IMR-90 (cell line): ENCODE measurements at regions not wholly inside any gene's neighbourhood (a gene's known extent, or its start where the extent isn't known, plus 50 kb on each side); places are given as distances from the start of the nearest gene placed in this dataset.

Source experiments
- ATAC-seq: fragments of 200-7000 bp; cut with Tn5 transposase; 2 replicates; pipeline ENCODE4 v1.9.1; 2020; ENCODE audit warnings: low read depth, mild to moderate bottlenecking, moderate library complexity
- BruUV-seq: library from RNA; stranded (reverse); fragments of 400-500 nt; replicated peaks from 2 replicates; lab custom pipeline; 2021; lab: Mats Ljungman, UMichigan
- CTCF ChIA-PET: fragments of 300-600 bp; formaldehyde crosslinking; extraction: SDS; loops from one replicate; lab custom pipeline; 2021; ENCODE audit warnings: antibody characterized with exemption; lab: Yijun Ruan, JAX
- POLR2A ChIA-PET: fragments of 300-600 bp; sonication (Branson Sonifier 250); formaldehyde crosslinking; loops from one replicate; lab custom pipeline; 2022; ENCODE audit warnings: antibody characterized with exemption; ENCODE audit not compliant: unreplicated experiment; lab: Charles Lee
- DNase-seq: peaks from one replicate; pipeline ENCODE4 v3.0.0; 2013
- H2AFZ ChIP-seq: replicated peaks from 2 replicates; pipeline ENCODE3; 2013; ENCODE audit warnings: low read length, mild to moderate bottlenecking; ENCODE audit not compliant: poor library complexity
- H2AK5ac ChIP-seq: 2 replicates; pipeline ENCODE4 v1.6.1; 2013; ENCODE audit warnings: low read depth, low read length, inconsistent platforms
- H2AK9ac ChIP-seq: replicated peaks from 2 replicates; pipeline ENCODE3; 2013; ENCODE audit warnings: mild to moderate bottlenecking, low read depth, low read length, moderate library complexity; ENCODE audit not compliant: poor library complexity
- H2BK120ac ChIP-seq: 2 replicates; pipeline ENCODE4 v1.6.1; 2013; ENCODE audit warnings: low read depth, low read length, inconsistent platforms
- H2BK15ac ChIP-seq: 3 replicates; pipeline ENCODE4 v1.6.1; 2013; ENCODE audit warnings: low read depth, low read length, inconsistent platforms
- H2BK20ac ChIP-seq: 2 replicates; pipeline ENCODE4 v1.6.1; 2013; ENCODE audit warnings: low read depth, mild to moderate bottlenecking, inconsistent platforms, low read length, moderate library complexity
- H2BK5ac ChIP-seq: 2 replicates; pipeline ENCODE4 v1.6.1; 2013; ENCODE audit warnings: mild to moderate bottlenecking, low read depth, low read length, inconsistent platforms; ENCODE audit not compliant: poor library complexity, severe bottlenecking
- H3K14ac ChIP-seq: replicated peaks from 2 replicates; pipeline ENCODE4 v1.6.1; 2013; ENCODE audit warnings: low read depth, low read length, inconsistent platforms
- H3K18ac ChIP-seq: 2 replicates; pipeline ENCODE4 v1.6.1; 2013; ENCODE audit warnings: low read depth, low read length, control low read depth
- H3K23ac ChIP-seq: 2 replicates; pipeline ENCODE4 v1.6.1; 2013; ENCODE audit warnings: low read depth, low read length, inconsistent platforms
- H3K27ac ChIP-seq: 2 replicates; pipeline ENCODE4 v1.5.1; 2013; ENCODE audit warnings: mild to moderate bottlenecking, control low read depth, low read length; ENCODE audit not compliant: insufficient read depth
- H3K27me3 ChIP-seq: 2 replicates; pipeline ENCODE4 v1.6.1; 2013; ENCODE audit warnings: low read length; ENCODE audit not compliant: control insufficient read depth, insufficient read depth
- H3K36me3 ChIP-seq: 2 replicates; pipeline ENCODE4 v1.6.1; 2013; ENCODE audit warnings: low read length, mixed read lengths; ENCODE audit not compliant: control insufficient read depth, insufficient read depth
- H3K4ac ChIP-seq: 2 replicates; pipeline ENCODE4 v1.6.1; 2013; ENCODE audit warnings: low read depth, low read length, inconsistent platforms
- H3K4me1 ChIP-seq: 2 replicates; pipeline ENCODE4 v1.6.1; 2013; ENCODE audit warnings: low read length, mixed read lengths; ENCODE audit not compliant: control insufficient read depth, insufficient read depth
- H3K4me2 ChIP-seq: 2 replicates; pipeline ENCODE4 v1.6.1; 2013; ENCODE audit warnings: low read depth, mild to moderate bottlenecking, control low read depth, low read length, moderate library complexity
- H3K4me3 ChIP-seq: 2 replicates; pipeline ENCODE4 v1.5.1; 2013; ENCODE audit warnings: low read depth, mild to moderate bottlenecking, control low read depth, low read length, moderate library complexity; ENCODE audit not compliant: insufficient read depth
- H3K56ac ChIP-seq: 2 replicates; pipeline ENCODE4 v1.6.1; 2013; ENCODE audit warnings: low read length, inconsistent platforms; ENCODE audit not compliant: insufficient read depth; ENCODE audit errors: extremely low read depth
- H3K79me1 ChIP-seq, 2 experiments: 2 replicates each; pipeline ENCODE4 v1.6.1; 2013; ENCODE audit warnings: low read length in 2 of 2, inconsistent platforms in 1 of 2, low read depth in 1 of 2
- H3K9ac ChIP-seq: 2 replicates; pipeline ENCODE4 v1.6.1; 2013; ENCODE audit warnings: low read depth, low read length, control low read depth
- H3K9me1 ChIP-seq: 2 replicates; pipeline ENCODE4 v1.6.1; 2013; ENCODE audit warnings: low read length, inconsistent platforms; ENCODE audit not compliant: insufficient read depth
- H3K9me3 ChIP-seq: 2 replicates; pipeline ENCODE4 v1.6.1; 2013; ENCODE audit warnings: low read length; ENCODE audit not compliant: control insufficient read depth, insufficient read depth
- H4K20me1 ChIP-seq: 2 replicates; pipeline ENCODE4 v1.6.1; 2013; ENCODE audit warnings: low read length, inconsistent platforms; ENCODE audit not compliant: insufficient read depth
- H4K5ac ChIP-seq: 2 replicates; pipeline ENCODE4 v1.6.1; 2013; ENCODE audit warnings: mild to moderate bottlenecking, low read depth, low read length, control low read depth
- H4K8ac ChIP-seq, 2 experiments: 2 replicates each; pipeline ENCODE4 v1.6.1; 2013; ENCODE audit warnings: low read depth in 2 of 2, low read length in 2 of 2, control low read depth in 1 of 2, inconsistent platforms in 1 of 2
- H4K91ac ChIP-seq: 2 replicates; pipeline ENCODE4 v1.6.1; 2013; ENCODE audit warnings: low read depth, low read length, inconsistent platforms; ENCODE audit not compliant: insufficient read depth
- BHLHE40 ChIP-seq: fragments of 150-350 bp; IDR thresholded peaks from 2 replicates; pipeline ENCODE4 v1.6.1; 2016; ENCODE audit warnings: mild to moderate bottlenecking, low read depth, low read length
- CHD1 ChIP-seq: IDR thresholded peaks from 2 replicates; pipeline ENCODE4 v1.6.1; 2012; ENCODE audit warnings: low read depth, low read length, improper control_type of control experiment
- CTCF ChIP-seq: conservative IDR thresholded peaks from 2 replicates; pipeline ENCODE4 v1.5.1; 2012; ENCODE audit warnings: mild to moderate bottlenecking, low read depth, low read length, improper control_type of control experiment
- FOS ChIP-seq: fragments of 150-350 bp; IDR thresholded peaks from 2 replicates; pipeline ENCODE4 v1.6.1; 2016; ENCODE audit warnings: low read depth, low read length
- MAFK ChIP-seq: IDR thresholded peaks from 2 replicates; pipeline ENCODE4 v1.6.1; 2012; ENCODE audit warnings: low read depth, low read length, improper control_type of control experiment
- POLR2A ChIP-seq: IDR thresholded peaks from 2 replicates; pipeline ENCODE4 v1.6.1; 2012; ENCODE audit warnings: mild to moderate bottlenecking, low read depth, low read length
- RFX5 ChIP-seq: IDR thresholded peaks from 2 replicates; pipeline ENCODE4 v1.8.0; 2012; ENCODE audit warnings: low read depth, mild to moderate bottlenecking, low read length, moderate library complexity
- USF2 ChIP-seq: fragments of 150-350 bp; IDR thresholded peaks from 2 replicates; pipeline ENCODE4 v1.6.1; 2017; ENCODE audit warnings: mild to moderate bottlenecking, antibody characterized with exemption, low read length, low read depth
- WGBS, 2 experiments: methylation state at CpG; one replicate each; pipeline versions ENCODE4 v1.1.5 to v1.1.7; 2013; ENCODE audit warnings: missing lambda C conversion rate in 2 of 2; ENCODE audit not compliant: insufficient read length in 1 of 2; ENCODE audit errors: extremely low coverage in 2 of 2; 5-methylcytosine and 5-hydroxymethylcytosine counted together
- dilution Hi-C: fragments of 300-500 bp; cut with HindIII; formaldehyde crosslinking; loops from one replicate; pipeline ENCODE4 v1.14.3; 2018; ENCODE audit warnings: low sequenced_read_pairs; ENCODE audit not compliant: unreplicated experiment
- in situ Hi-C: fragments of 300-500 bp; cut with MboI; formaldehyde crosslinking; loops from 3 replicates; pipeline ENCODE4 v1.14.3; 2019; ENCODE audit warnings: low sequenced_read_pairs, inconsistent platforms, mixed read lengths
- intact Hi-C: fragments of 100-400 bp; cut with micrococcal nuclease; formaldehyde crosslinking; loops from 2 replicates; pipeline ENCODE4 v1.10.0; 2022

GRCh38 chr10:123348691-123349572 lies 194.7 kb downstream of the BUB3 start:
- Histone ChIP-seq H4K8ac (no peak overlapping the region), H3K79me1 (no peaks in the 10 kb centered on the region), H3K14ac (no peak overlapping the region), H2BK120ac (no peak overlapping the region), H3K36me3 (no peaks in the 10 kb centered on the region), H3K4me2 (no peak overlapping the region), H3K4ac (no peak overlapping the region), H4K91ac (no peak overlapping the region), H3K4me1 (no peaks in the 10 kb centered on the region), H3K9me3 (peaks cover 44% of the 10 kb centered on the region), H2BK5ac (no peak overlapping the region), H3K18ac (no peak overlapping the region), H4K20me1 (no peaks in the 10 kb centered on the region), H2AK5ac (no peak overlapping the region), H3K27me3 (no peaks in the 10 kb centered on the region), H3K9ac (no peak overlapping the region), H2BK15ac (no peak overlapping the region), H2AFZ (no peak overlapping the region), H3K23ac (no peak overlapping the region), H2BK20ac (no peak overlapping the region), H3K9me1 (no peaks in the 10 kb centered on the region), H2AK9ac (no peak overlapping the region), H3K56ac (no peak overlapping the region), H3K4me3 (no peak overlapping the region), H4K5ac (no peak overlapping the region), H3K27ac (no peak overlapping the region)
- POLR2A ChIA-PET: no interaction called here
- CTCF ChIA-PET: no interaction called here
- in situ Hi-C loops (no loop called here), intact Hi-C loops (no loop called here), dilution Hi-C loops (no loop called here)
- no peak for TF ChIP-seq CHD1
- no peak for TF ChIP-seq FOS
- TF ChIP-seq CTCF: no peak
- no peak for TF ChIP-seq POLR2A
- TF ChIP-seq USF2: no peak
- no peak for TF ChIP-seq BHLHE40
- no peak for TF ChIP-seq MAFK
- TF ChIP-seq RFX5: no peak
- no TSS peak for BruUV-seq
- 49% methylated on average over 7 of the region's 19 CpGs; no CpG with 5 or more reads in 1 of the 2 experiments for WGBS, 2 experiments
- ATAC-seq: no peak
- DNase-seq: no peak
